HG03354 (cell line): ENCODE measurements at regions not wholly inside any gene's neighbourhood (a gene's known extent, or its start where the extent isn't known, plus 50 kb on each side); places are given as distances from the start of the nearest gene placed in this dataset.
A peak's percentile ranks its signal among the peaks of the same experiment; 100 is the strongest.
"Not testable (repeated sequence)": the region's sequence is repeated elsewhere in the genome, so short reads cannot be mapped to it uniquely, and the experiment has no call there.

Experiments used
- ATAC-seq: cut with Tn5 transposase; IDR thresholded peaks from one replicate; pipeline ENCODE4 v1.9.1; 2021; ENCODE audit warnings: mild to moderate bottlenecking; ENCODE audit not compliant: unreplicated experiment, poor library complexity, severe bottlenecking

DNA sequence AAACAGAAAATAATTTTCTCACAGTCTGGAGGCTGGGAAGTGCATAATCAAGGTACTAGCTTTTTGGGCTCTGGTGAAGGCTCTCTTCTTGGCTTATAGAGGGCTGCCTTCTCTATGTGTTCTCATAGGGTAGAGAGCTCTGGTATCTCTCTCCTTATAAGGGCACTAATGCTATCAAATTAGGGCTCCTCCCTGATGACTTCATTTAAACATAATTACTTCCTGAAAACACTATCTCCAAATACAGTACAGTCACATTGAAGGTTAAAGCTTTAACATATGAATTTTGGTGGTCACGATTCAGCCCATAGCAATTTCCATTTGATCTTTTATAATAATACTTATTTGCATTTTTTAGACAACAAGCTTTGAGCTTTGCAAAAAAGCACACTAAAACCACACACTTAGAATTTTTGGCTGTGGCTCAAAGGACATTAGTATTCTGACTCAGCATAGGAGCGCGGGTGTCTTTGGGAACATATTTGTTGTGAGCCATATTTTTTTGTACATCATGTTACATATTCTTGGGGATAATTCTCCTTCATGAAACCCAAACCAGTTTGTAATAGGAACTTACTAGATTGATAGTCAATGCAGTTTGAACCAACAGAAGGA lies 808.1 kb upstream of the FBXO33 start:
- no peak for ATAC-seq

DNA sequence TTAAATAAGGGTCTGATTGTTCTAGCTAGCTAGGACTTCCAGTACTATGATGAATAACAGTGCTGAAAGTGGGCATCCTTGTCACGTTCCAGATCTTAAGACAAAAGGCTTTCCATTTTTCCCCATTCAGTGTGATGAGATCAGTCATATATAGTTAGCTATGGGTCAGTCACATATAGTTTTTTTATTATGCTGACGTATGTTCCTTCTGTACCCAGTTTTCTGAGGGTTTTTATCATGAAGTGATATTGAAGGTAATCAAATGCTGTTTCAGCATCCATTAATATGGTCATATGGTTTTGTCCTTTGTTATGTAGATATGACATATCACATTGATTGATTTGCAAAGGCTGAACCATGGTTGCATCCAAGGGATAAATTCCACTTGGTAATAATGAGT lies 800.1 kb upstream of the FBXO33 start:
- no peak for ATAC-seq

DNA sequence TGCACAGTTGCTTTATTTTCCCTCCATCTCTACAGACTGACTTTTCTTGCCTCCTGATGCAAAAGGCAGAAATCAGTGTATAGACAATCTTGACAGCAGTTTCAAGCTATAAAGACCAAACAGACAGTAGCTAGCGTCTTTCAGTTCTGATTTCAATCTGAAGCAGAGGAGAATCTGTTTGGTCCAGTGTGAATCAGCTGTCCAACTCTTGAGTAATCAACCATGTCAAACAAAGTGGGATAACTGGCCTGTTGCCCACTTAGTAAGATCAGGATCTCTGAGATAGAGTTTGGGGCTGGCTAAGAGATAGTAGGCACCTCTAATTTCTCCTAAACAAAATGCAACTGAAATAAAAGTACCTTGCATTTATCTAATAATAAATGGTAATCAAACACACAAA lies 797.4 kb upstream of the FBXO33 start:
- no peak for ATAC-seq

DNA sequence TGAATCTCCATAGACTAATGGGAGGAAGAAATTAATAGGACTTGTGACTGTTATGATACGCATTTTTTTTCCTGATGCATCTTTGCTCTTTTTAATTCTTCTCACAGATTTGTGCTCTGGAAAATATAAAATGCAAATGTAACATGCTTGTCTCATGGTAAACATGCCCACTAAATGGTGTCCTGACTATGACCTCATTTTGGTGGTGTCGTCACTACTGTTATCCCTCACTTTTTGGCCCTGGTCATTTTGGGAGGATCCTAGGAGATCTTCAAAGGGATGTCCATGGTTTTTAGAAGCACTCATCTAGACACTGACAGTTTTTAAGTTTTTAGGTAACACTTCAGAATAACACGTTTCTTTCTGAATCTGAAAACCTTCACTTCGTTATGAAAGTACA lies 790.8 kb upstream of the FBXO33 start:
- no peak for ATAC-seq

DNA sequence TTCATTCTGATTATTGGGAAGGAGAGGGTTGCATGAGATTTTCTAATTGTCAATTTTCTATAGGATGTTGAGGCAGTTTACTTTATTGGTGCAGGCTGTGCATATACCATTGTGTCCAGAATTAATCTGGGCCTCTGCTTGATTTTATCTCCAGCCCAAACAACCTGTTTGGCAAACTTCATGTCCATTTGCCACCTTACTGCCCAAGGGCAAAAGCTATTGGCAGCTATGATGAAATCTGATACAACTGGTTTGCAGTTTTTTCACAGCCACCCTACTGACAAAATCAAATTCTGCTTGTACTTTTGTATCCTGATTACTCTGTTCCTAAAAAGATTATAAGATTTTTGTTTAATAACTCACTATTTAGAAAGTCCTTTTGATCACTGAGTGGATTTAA lies 789.2 kb upstream of the FBXO33 start:
- ATAC-seq: no peak

DNA sequence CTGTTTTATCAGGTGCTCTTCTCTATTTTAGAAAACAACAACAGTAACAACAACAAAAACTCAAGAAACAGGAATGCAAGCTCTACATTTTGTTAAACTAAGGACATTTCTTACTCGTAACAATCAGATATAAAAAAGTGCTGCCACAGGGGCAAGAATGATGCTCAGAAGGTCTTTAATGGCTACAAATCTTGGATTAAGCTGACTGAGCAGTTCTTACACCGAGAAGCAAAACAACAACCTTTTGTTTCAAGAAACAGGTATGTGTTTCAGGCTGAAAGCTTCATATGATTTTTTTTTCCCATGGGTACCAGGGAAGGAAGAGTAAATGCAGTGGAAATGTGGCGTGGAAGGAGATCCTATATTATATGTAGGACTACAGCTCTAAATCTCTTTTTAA lies 786.8 kb upstream of the FBXO33 start:
- no peak for ATAC-seq

DNA sequence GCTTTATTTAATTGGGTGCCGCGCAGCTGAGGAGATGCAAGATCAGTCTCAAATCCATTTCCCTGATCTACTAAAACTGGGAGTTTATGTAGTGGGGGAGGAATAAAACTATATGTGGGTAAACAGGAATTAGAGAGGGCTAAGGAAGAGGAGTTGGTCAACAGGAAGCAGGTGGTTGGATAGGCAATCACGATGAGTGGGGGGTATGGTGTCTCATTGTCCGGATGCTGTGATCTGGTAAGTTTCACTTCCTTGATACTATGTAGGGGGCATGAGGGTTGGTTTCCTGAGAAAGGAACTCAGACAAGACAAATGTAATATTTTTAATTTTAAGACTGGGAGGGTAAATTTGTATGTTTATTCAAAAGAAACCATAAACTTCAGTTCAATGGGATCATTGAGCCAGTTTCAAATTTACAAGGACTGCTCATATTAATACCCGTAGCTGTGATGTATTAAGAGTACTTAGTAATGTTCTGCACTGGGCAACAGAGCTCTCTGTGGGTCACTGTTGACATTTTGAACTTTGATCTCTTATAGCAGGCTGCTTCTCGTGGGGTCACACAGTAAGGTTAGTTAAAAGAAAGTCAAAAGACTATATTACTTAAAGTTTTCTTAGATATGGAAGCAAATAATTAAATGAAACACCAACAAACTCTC lies 786.2 kb upstream of the FBXO33 start:
- peak; percentile 60 for ATAC-seq

DNA sequence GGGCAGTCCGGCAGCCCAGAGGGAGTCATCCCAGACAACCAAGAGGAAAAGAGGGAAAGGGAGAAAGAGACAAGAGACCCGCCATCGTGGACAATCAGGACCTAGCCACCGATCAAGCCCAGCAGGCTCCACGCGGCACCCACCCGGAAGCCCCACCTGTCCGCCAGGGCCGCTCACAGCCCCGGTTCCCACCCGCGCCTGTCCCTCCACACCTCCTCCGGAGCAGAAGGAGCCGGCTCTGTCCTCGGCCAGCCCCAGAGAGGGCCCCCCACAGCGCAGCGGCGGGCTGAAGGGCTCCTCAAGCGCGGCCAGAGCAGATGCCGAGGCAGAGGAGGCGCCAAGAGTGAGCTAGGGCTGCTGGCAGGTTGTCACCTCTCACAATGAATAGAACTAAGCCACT lies 784.7 kb upstream of the FBXO33 start:
- no peak for ATAC-seq

DNA sequence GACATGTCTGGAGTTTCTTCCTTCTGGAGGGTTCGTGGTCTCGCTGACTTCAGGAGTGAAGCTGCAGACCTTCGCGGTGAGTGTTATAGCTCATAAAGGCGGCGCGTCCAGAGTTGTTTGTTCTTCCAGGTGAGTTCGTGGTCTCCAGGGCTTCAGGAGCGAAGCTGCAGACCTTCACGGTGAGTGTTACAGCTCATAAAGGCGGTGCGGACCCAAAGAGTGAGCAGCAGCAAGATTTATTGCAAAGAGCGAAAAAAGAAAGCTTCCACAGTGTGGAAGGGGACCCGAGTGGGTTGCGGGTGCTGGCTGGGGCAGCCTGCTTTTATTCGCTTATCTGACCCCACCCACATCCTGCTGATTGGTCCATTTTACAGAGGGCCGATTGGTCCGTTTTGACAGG lies 784.2 kb upstream of the FBXO33 start:
- not testable (repeated sequence) for ATAC-seq

DNA sequence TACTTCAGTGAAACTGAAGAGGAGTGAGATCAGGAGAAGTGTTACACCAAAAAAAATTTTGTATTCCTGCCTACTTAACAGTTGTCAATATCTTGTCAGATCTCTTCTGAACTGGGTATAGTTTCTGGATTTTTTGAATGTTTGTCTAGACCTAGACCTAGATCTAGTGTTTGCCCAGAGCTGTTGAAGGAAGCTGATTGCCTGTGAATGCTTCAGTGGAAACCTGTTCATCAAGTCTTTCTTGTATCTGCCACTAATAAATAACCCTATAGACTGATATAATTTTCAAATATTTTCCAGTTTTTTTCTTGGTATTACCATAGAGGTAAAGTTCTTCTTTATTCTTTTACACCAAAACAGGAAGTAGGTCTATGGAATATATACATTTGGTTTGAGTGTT lies 781.5 kb upstream of the FBXO33 start:
- ATAC-seq: no peak

DNA sequence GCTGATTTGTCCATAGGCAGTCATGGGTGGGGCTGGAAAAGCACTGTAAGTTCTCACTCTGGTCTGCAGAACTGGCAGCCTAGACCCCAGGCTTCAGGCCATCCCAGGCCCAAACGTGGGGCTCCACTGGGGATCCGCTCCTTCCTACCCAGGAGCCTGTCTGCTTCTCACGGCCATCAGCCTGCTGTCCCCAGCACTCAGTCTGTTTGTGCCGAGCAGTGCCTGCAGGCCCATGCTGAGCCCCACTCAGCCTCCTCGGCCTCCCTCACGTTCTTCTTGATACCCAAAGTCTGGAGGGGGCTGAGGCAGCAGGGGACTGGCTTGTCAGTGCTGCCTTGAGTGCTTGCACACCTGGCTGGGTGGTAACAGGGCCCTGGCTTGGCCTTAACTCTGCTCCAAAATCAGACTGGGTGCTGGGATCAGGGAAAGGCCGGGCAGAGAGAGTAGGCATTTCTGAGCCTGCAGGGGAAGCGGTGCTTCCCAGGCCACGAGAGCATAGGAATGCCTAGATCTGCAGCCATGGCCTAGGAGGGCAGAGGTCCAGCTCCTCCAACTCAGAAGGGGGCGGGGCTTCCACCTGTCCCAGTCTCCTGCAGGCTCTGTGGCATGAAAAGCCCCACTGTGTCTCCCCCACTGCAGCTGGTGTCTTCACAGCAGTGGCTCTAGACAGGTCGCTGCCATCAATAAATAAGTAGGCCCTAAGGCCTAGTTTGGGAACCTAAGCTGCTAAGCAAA lies 772.4 kb upstream of the FBXO33 start:
- no peak for ATAC-seq

DNA sequence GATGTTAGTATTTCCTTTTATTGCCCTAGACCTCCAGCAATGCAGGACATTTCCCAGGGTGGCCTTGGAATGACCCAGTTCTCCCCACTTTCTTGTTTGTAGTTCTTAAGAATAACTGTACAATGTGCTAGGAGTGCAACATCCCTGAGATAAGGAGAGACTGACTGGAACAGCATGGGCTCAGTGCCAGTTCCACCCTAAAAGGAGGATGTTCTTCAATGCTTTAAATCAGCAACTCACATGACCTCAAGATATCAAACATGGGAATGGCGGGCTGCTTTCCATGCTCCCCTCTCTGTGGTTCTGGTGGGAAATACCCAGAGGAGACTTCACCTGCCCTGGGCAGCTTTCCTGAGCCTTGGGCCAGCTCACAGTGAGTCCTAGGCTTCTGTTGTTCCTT lies 766.9 kb upstream of the FBXO33 start:
- no peak for ATAC-seq

DNA sequence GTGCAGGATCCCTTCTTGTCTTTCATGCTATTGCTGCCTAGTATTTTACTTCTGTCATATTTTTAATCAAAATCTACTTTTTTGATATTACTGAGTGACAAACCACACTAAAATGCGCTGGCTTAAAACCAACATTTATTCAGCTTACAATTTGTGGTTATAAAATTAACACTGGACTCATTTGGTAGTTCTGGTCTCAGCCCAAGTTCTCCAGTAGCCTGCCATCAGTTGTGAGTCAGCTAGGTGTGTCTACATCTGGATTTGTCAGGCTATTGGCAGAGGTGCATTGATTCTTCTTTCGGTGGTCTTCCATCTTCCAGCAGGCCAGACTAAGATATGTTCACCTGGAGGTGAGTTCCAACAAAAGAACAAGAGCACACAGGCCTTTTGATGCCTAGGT lies 765.1 kb upstream of the FBXO33 start:
- no peak for ATAC-seq

DNA sequence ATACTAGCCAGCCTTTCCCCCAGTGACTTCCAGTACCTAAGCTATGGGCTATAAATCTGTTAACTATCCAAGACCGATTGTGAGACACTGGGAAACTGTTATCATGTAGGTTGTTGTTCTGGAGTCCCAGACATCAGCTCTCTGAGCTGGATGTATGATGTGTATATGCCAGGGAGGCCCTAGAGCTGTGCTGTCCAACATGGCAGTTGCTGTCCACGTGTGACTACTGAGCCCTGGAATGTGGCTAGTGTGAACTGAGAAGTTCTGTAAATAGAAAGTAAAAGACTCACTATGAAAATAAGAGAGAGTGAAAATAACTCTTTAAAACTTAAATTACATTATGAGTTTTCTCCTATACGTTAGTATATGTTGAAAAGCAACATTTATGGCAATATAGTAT lies 755.8 kb upstream of the FBXO33 start:
- ATAC-seq: no peak

DNA sequence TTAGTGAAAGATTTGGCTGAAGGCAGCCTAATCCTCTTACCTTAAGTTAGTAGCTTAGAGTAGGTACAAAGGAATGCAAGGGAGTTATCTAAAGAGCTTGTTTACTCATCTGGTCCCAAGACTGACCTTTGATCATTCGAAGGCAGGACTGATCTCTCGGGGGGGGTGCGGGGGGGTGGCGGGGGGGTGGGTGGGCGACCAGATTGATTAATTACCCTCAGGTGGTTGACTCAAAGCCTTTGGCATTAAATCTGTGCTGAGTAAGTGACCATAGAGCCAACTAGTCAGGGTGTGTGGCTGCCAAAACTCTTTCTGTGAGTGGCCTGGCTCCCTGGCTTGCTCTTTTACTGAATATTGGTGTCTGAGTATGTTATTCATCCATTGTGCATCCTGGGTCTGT lies 731.9 kb upstream of the FBXO33 start:
- ATAC-seq: no peak

DNA sequence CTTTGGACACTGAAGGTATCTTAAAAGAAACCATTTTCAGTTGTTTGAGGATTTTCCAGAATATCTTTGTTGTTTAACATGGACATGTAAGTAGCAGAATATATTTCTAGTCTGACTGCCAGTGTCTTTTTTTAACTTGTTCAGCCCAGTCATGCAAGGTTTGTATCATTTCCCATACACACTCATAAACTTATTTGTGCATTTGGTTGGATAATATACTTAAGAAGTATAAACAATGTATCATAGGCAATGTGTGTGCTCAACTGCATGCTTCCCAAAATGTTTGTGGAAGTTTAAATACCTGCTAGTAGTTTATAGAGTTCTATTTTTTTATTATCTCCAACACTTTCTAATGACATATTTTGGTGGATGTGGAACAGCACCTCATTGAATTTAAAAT lies 707.4 kb upstream of the FBXO33 start:
- no peak for ATAC-seq

DNA sequence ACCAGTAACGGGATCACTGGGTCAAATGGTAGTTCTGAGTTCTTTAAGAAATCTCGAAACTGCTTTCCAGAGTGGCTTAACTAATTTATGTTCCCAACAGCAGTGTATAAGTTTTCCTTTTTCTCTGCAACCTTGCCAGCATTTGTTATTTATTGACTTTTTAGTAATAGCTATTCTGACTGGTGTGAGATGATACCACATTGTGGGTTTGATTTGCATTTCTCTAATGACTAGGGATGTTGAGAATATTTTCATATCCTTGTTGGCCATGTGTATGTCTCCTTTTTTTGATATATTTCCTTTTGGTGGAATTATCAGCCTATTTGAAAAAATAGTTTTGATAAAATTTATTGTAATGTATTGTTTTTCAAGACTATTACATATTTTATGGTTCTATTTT lies 701.2 kb upstream of the FBXO33 start:
- no peak for ATAC-seq

DNA sequence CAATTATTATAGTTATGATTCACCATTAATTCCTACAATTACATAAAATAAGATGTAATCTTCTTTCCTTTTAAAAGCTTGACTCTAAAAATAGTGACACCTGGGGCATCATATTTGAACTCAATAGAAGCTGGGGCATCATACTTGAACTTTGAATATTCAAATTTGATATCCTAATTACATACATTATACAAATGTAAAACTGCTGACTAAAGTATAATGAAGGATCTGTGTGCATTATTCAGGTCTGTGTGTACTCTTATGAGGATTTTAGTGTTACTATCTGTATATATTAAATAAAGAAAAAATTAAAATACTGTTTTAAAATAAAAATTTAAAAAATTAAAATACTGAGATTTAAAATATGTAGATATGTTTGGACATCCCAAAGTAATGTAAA lies 696.9 kb upstream of the FBXO33 start:
- no peak for ATAC-seq

DNA sequence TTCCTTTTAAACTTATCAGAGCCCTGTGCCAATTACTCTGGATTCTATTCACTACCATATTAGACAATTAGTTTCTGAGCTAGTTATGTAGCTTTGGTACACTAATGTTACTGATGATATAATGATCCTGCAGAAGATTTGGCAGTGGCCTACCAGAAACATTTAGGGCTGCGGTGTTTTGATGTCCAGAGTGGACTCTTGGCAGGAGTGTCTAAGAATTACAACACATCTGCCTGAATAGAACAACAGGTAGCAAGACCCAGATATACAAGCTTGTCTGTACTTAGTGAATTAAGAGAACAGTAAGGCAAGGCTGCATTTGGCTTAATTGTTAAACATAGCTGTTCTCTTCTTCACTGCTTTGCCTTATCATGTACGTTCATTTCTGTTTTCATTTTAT lies 691.6 kb upstream of the FBXO33 start:
- ATAC-seq: no peak

DNA sequence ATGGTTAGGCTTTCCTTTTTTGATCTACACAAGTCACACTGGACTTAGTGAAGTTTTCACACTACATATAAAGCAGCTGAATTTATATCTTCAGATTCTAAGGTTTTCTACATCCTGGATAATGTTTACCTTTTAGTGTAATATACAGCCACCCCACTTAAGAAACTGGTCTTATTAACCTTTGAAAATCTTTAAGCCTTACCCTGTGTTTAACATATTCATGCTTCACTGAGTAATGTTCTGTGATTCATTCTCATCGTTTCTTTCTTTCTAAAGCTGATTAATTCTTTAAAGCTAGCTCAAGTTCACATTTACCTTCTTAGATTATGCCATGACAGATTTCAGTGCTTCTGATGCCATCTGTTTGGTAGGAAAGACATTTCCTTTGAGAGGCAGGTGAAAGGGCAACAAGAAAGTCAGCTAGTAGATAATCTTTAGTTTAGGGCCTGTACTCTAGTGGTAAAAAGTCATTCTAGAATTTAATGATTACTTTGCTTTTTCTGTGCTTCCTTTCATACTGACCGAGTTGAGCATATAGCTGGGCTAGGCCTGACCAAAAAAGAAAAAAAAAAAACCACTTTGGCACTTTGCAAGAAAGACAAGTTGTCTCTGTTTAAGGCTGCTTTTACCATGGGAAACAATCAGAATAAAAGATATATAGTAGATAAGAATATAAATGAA lies 690.9 kb upstream of the FBXO33 start:
- peak; percentile 54 for ATAC-seq

DNA sequence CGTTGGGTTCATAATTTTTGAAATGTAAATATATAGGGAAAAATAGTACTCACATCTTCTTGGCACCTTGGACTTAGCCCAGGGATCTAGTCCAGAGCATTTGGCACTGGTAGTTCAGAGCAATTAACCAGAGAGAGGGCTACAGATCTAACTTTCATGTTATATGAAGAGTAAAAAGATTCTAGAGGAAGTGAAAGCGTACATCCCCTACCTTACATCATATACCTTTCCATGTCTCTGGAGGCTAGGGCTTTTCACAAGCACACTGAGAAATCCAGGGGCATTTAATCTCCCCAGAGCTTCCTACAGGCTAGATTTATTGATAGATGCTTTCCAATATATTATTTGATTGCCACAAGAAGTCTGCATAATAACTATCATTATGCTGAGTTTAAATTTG lies 687.5 kb upstream of the FBXO33 start:
- ATAC-seq: no peak
